ENCODE measurements at regions not wholly inside any gene's neighbourhood (a gene's known extent, or its start where the extent isn't known, plus 50 kb on each side); places are given as distances from the start of the nearest gene placed in this dataset.
"Not testable (repeated sequence)": the region's sequence is repeated elsewhere in the genome, so short reads cannot be mapped to it uniquely, and the experiment has no call there.

GRCh38 chr6:131424475-131424874, 148.6 kb upstream of the ARG1 start:
- intact Hi-C loops (cut with micrococcal nuclease) = no loop called here
- Mint-ChIP-seq H3K4me1 (peaks cover 21% of the 10 kb centered on the region), H3K27me3 (no peaks in the 10 kb centered on the region), H3K36me3 (ENCODE audit: low read depth) (peaks cover 41% of the 10 kb centered on the region), H3K4me3 (no peak overlapping the region), H3K9me3 (peaks cover 8% of the 10 kb centered on the region), H3K27ac (no peak overlapping the region)
- no peak for DNase-seq

GRCh38 chr6:131427434-131428058, 145.5 kb upstream of the ARG1 start:
- Mint-ChIP-seq H3K36me3 (ENCODE audit: low read depth) (peaks cover 25% of the 10 kb centered on the region), H3K9me3 (peaks cover 12% of the 10 kb centered on the region), H3K27me3 (no peaks in the 10 kb centered on the region), H3K27ac (no peak overlapping the region), H3K4me1 (peaks cover 17% of the 10 kb centered on the region), H3K4me3 (no peak overlapping the region)
- intact Hi-C loops (cut with micrococcal nuclease) = loop anchor here (2.0 kb wide), 1 partner anchor 15 kb away; no protein-coding TSS in a partner anchor
- no peak for DNase-seq

- Mint-ChIP-seq H3K27ac (no peak overlapping the region), H3K4me3 (no peak overlapping the region), H3K4me1 (peaks cover 17% of the 10 kb centered on the region), H3K27me3 (no peaks in the 10 kb centered on the region), H3K36me3 (ENCODE audit: low read depth) (peaks cover 41% of the 10 kb centered on the region), H3K9me3 (peaks cover 15% of the 10 kb centered on the region)
- intact Hi-C loops (cut with micrococcal nuclease) = no loop called here
- DNase-seq = no peak
Measured at GRCh38 chr6:131430531-131430930, 142.5 kb upstream of the ARG1 start.

- H3K36me3 Mint-ChIP-seq (ENCODE audit: low read depth) = peaks cover 49% of the 10 kb centered on the region
- H3K27me3 Mint-ChIP-seq = no peaks in the 10 kb centered on the region
- no peak for DNase-seq
- intact Hi-C loops (cut with micrococcal nuclease) = no loop called here
- peaks cover 24% of the 10 kb centered on the region for H3K9me3 Mint-ChIP-seq
- H3K4me1 Mint-ChIP-seq = peaks cover 15% of the 10 kb centered on the region
- H3K27ac Mint-ChIP-seq = no peak overlapping the region
- H3K4me3 Mint-ChIP-seq = no peak overlapping the region
Measured at GRCh38 chr6:131431718-131432117, 141.3 kb upstream of the ARG1 start.

GRCh38 chr6:131433927-131434326, 139.1 kb upstream of the ARG1 start:
- no peak overlapping the region for H3K4me3 Mint-ChIP-seq
- no peaks in the 10 kb centered on the region for H3K27me3 Mint-ChIP-seq
- H3K36me3 Mint-ChIP-seq (ENCODE audit: low read depth) = peaks cover 64% of the 10 kb centered on the region

GRCh38 chr6:131436358-131436757, 136.7 kb upstream of the ARG1 start:
- H3K27ac Mint-ChIP-seq = no peak overlapping the region
- peaks cover 36% of the 10 kb centered on the region for H3K9me3 Mint-ChIP-seq
- peaks cover 32% of the 10 kb centered on the region for H3K4me1 Mint-ChIP-seq
- no peaks in the 10 kb centered on the region for H3K27me3 Mint-ChIP-seq
- intact Hi-C loops (cut with micrococcal nuclease) = no loop called here
- H3K4me3 Mint-ChIP-seq = no peak overlapping the region
- no peak for DNase-seq
- peaks cover 76% of the 10 kb centered on the region for H3K36me3 Mint-ChIP-seq (ENCODE audit: low read depth)

More at GRCh38 chr6:131433927-131434326, 139.1 kb upstream of the ARG1 start:
- Mint-ChIP-seq H3K4me1 (peaks cover 30% of the 10 kb centered on the region), H3K9me3 (peaks cover 37% of the 10 kb centered on the region), H3K27ac (no peak overlapping the region)
- no peak for DNase-seq
- intact Hi-C loops (cut with micrococcal nuclease) = no loop called here

GRCh38 chr6:131443014-131443413, 130.0 kb upstream of the ARG1 start:
- Mint-ChIP-seq H3K9me3 (peaks cover 12% of the 10 kb centered on the region), H3K36me3 (ENCODE audit: low read depth) (peaks cover 33% of the 10 kb centered on the region), H3K4me1 (peaks cover 46% of the 10 kb centered on the region), H3K27me3 (no peaks in the 10 kb centered on the region), H3K27ac (peak overlapping the region; percentile 94), H3K4me3 (peak overlapping the region; percentile 86)
- intact Hi-C loops (cut with micrococcal nuclease) = loop anchor here (2.0 kb wide), 2 partner anchors 16 to 244 kb away; no protein-coding TSS in a partner anchor
- DNase-seq = peak; percentile 66

GRCh38 chr6:131443514-131443913, 129.5 kb upstream of the ARG1 start:
- H3K9me3 Mint-ChIP-seq = peaks cover 8% of the 10 kb centered on the region
- DNase-seq = peak; percentile 83
- H3K27ac Mint-ChIP-seq = peak overlapping the region; percentile 94
- intact Hi-C loops (cut with micrococcal nuclease) = loop anchor here (2.0 kb wide), 2 partner anchors 17 to 245 kb away; no protein-coding TSS in a partner anchor
- peaks cover 44% of the 10 kb centered on the region for H3K4me1 Mint-ChIP-seq
- peaks cover 28% of the 10 kb centered on the region for H3K36me3 Mint-ChIP-seq (ENCODE audit: low read depth)
- no peaks in the 10 kb centered on the region for H3K27me3 Mint-ChIP-seq
- peak overlapping the region; percentile 86 for H3K4me3 Mint-ChIP-seq

- H3K9me3 Mint-ChIP-seq; H3K4me3 Mint-ChIP-seq; DNase-seq; H3K27me3 Mint-ChIP-seq; intact Hi-C loops (cut with micrococcal nuclease); H3K27ac Mint-ChIP-seq: not testable (repeated sequence)
- Mint-ChIP-seq H3K4me1 (peaks cover 47% of the 10 kb centered on the region), H3K36me3 (ENCODE audit: low read depth) (peaks cover 10% of the 10 kb centered on the region)
Measured at GRCh38 chr6:131445356-131445755, 127.7 kb upstream of the ARG1 start.

GRCh38 chr6:131450861-131451260, 122.2 kb upstream of the ARG1 start:
- no peak for DNase-seq
- Mint-ChIP-seq H3K9me3 (no peaks in the 10 kb centered on the region), H3K36me3 (ENCODE audit: low read depth) (no peaks in the 10 kb centered on the region), H3K4me1 (peaks cover 35% of the 10 kb centered on the region), H3K27ac (peak overlapping the region; percentile 88), H3K4me3 (peak overlapping the region; percentile 32), H3K27me3 (no peaks in the 10 kb centered on the region)
- intact Hi-C loops (cut with micrococcal nuclease) = loop anchor here (5.0 kb wide), 2 partner anchors 34 to 81 kb away; no protein-coding TSS in a partner anchor

GRCh38 chr6:131451321-131452144, 121.5 kb upstream of the ARG1 start:
- intact Hi-C loops (cut with micrococcal nuclease) = loop anchor here (5.0 kb wide), 2 partner anchors 34 to 81 kb away; no protein-coding TSS in a partner anchor
- Mint-ChIP-seq H3K27me3 (no peaks in the 10 kb centered on the region), H3K4me3 (peak overlapping the region; percentile 32), H3K9me3 (no peaks in the 10 kb centered on the region), H3K36me3 (ENCODE audit: low read depth) (no peaks in the 10 kb centered on the region), H3K4me1 (peaks cover 35% of the 10 kb centered on the region), H3K27ac (peak overlapping the region; percentile 88)
- DNase-seq = no peak

- H3K4me3 Mint-ChIP-seq = no peak overlapping the region
- H3K36me3 Mint-ChIP-seq (ENCODE audit: low read depth) = no peaks in the 10 kb centered on the region
- no peaks in the 10 kb centered on the region for H3K9me3 Mint-ChIP-seq
- peaks cover 21% of the 10 kb centered on the region for H3K4me1 Mint-ChIP-seq
- DNase-seq = no peak
- no peak overlapping the region for H3K27ac Mint-ChIP-seq
- H3K27me3 Mint-ChIP-seq = no peaks in the 10 kb centered on the region
- intact Hi-C loops (cut with micrococcal nuclease) = loop anchor here (5.0 kb wide), 2 partner anchors 37 to 78 kb away; no protein-coding TSS in a partner anchor
Measured at GRCh38 chr6:131453803-131454202, 119.2 kb upstream of the ARG1 start.

- intact Hi-C loops (cut with micrococcal nuclease) = no loop called here
- Mint-ChIP-seq H3K27me3 (no peaks in the 10 kb centered on the region), H3K4me3 (no peak overlapping the region), H3K4me1 (peaks cover 13% of the 10 kb centered on the region), H3K36me3 (ENCODE audit: low read depth) (no peaks in the 10 kb centered on the region), H3K27ac (no peak overlapping the region), H3K9me3 (no peaks in the 10 kb centered on the region)
- DNase-seq = no peak
Measured at GRCh38 chr6:131456565-131456964, 116.5 kb upstream of the ARG1 start.

GRCh38 chr6:131459005-131459404, 114.0 kb upstream of the ARG1 start:
- no peak overlapping the region for H3K4me3 Mint-ChIP-seq
- DNase-seq = no peak
- H3K27me3 Mint-ChIP-seq = no peaks in the 10 kb centered on the region
- no peak overlapping the region for H3K27ac Mint-ChIP-seq
- H3K36me3 Mint-ChIP-seq (ENCODE audit: low read depth) = no peaks in the 10 kb centered on the region
- H3K4me1 Mint-ChIP-seq = peaks cover 5% of the 10 kb centered on the region
- H3K9me3 Mint-ChIP-seq = no peaks in the 10 kb centered on the region
- intact Hi-C loops (cut with micrococcal nuclease) = no loop called here
